ENCODE measurements at regions not wholly inside any gene's neighbourhood (a gene's known extent, or its start where the extent isn't known, plus 50 kb on each side); places are given as distances from the start of the nearest gene placed in this dataset.
"Not testable (repeated sequence)": the region's sequence is repeated elsewhere in the genome, so short reads cannot be mapped to it uniquely, and the experiment has no call there.

DNA sequence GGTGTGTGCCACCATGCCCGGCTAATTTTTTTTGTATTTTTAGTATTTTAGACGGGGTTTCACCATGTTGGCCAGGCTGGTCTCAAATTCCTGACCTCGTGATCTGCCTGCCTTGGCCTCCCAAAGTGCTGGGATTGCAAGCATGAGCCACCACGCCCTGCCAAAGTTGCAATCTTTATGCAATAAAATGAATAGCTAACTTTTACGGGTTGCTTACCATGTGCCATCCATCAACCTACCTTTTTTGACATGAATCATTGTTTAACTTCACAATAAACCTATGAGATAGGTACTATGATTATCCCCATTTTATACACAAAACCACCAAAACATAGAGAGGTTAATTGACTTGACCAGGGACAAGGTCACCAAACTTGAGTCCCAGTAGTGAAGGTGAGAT lies 118.8 kb upstream of the HAND1 start:
- not testable (repeated sequence) for DNase-seq; H3K4me3 ChIP-seq (ENCODE audit: low read length); H3K27me3 ChIP-seq (ENCODE audit: control insufficient read depth, insufficient read depth, low read length); H3K27ac ChIP-seq (ENCODE audit: low read length); H3K4me1 ChIP-seq (ENCODE audit: control insufficient read depth, insufficient read depth, low read length); H3K9me3 ChIP-seq (replicated peaks; ENCODE audit: control insufficient read depth, low read depth, low read length); H3K36me3 ChIP-seq (ENCODE audit: control insufficient read depth, insufficient read depth, low read length)
- 68% methylated on average over 2 of the region's 5 CpGs for WGBS (ENCODE audit: insufficient coverage)

DNA sequence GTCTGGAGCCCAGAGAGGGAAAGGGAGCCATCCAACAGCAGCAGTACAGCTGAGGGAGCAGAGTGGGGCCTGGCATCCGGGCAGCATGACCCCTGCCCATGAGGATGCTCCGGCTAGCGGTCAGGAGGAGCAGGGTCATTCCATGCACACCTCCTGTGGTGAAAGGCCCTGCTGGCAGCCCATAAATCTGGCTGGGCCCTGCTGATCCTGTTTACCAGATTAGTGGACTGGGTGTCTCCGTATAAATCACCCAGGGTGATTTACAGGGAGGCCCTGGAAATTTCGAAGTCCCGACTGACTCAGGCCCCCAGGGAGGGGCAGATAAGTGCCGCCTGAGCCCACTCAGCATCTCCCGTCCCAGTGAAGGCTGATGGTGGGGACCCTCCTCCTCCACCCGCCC lies 117.6 kb upstream of the HAND1 start:
- 0% methylated on average over 2 of the region's 9 CpGs for WGBS (ENCODE audit: insufficient coverage)
- Histone ChIP-seq H3K27me3 (ENCODE audit: control insufficient read depth, insufficient read depth, low read length) (peaks cover 5% of the 10 kb centered on the region), H3K4me1 (ENCODE audit: control insufficient read depth, insufficient read depth, low read length) (no peaks in the 10 kb centered on the region), H3K9me3 (replicated peaks; ENCODE audit: control insufficient read depth, low read depth, low read length) (no peaks in the 10 kb centered on the region), H3K27ac (ENCODE audit: low read length) (no peak overlapping the region), H3K36me3 (ENCODE audit: control insufficient read depth, insufficient read depth, low read length) (no peaks in the 10 kb centered on the region), H3K4me3 (ENCODE audit: low read length) (no peak overlapping the region)
- DNase-seq: no peak

DNA sequence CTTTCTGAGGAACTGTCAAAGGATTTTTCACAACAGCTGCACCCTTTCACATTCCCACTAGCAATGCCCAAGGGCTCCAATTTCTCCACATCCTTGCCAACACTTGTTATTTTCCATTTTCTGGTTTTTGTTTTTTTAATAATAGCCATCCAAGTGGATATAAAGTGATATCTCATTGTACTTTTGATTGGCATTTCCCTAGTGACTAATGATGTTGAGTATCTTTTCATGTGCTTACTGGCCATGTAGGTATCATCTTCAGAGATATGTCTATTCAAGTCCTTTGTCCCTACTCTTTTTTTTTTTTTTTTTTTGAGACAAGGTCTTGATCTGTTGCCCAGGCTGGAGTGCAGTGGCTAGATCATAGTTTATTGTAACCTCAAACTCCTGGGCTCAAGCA lies 115.8 kb upstream of the HAND1 start:
- DNase-seq: no peak
- H3K9me3 ChIP-seq (replicated peaks; ENCODE audit: control insufficient read depth, low read depth, low read length): no peaks in the 10 kb centered on the region
- H3K36me3 ChIP-seq (ENCODE audit: control insufficient read depth, insufficient read depth, low read length): no peaks in the 10 kb centered on the region
- peaks cover 2% of the 10 kb centered on the region for H3K27me3 ChIP-seq (ENCODE audit: control insufficient read depth, insufficient read depth, low read length)
- no peaks in the 10 kb centered on the region for H3K4me1 ChIP-seq (ENCODE audit: control insufficient read depth, insufficient read depth, low read length)
- no peak overlapping the region for H3K4me3 ChIP-seq (ENCODE audit: low read length)
- H3K27ac ChIP-seq (ENCODE audit: low read length): no peak overlapping the region

DNA sequence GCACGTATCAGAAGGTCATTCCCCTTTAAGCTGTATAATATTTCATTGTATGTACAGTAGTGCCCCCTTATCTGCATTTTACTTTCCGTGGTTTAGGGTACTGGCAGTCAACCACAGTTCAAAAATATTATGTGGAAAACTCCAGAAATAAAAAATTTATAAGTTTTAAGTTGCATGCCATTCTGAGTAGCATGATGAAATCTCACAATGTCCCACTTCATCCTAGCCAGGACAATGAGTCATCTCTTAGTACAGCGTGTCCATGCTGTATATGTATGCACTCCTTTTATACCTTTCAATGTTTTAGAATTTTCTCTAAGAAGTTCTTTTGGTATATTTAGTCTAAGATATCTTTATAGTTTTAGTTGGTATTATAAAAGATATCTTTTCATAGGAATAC lies 115.0 kb upstream of the HAND1 start:
- Histone ChIP-seq H3K36me3 (ENCODE audit: control insufficient read depth, insufficient read depth, low read length) (no peaks in the 10 kb centered on the region), H3K9me3 (replicated peaks; ENCODE audit: control insufficient read depth, low read depth, low read length) (no peaks in the 10 kb centered on the region), H3K27me3 (ENCODE audit: control insufficient read depth, insufficient read depth, low read length) (peaks cover 2% of the 10 kb centered on the region), H3K27ac (ENCODE audit: low read length) (no peak overlapping the region), H3K4me3 (ENCODE audit: low read length) (no peak overlapping the region), H3K4me1 (ENCODE audit: control insufficient read depth, insufficient read depth, low read length) (no peaks in the 10 kb centered on the region)
- WGBS (ENCODE audit: insufficient coverage): no CpG with 5 or more reads among the region's 3 CpGs
- no peak for DNase-seq

DNA sequence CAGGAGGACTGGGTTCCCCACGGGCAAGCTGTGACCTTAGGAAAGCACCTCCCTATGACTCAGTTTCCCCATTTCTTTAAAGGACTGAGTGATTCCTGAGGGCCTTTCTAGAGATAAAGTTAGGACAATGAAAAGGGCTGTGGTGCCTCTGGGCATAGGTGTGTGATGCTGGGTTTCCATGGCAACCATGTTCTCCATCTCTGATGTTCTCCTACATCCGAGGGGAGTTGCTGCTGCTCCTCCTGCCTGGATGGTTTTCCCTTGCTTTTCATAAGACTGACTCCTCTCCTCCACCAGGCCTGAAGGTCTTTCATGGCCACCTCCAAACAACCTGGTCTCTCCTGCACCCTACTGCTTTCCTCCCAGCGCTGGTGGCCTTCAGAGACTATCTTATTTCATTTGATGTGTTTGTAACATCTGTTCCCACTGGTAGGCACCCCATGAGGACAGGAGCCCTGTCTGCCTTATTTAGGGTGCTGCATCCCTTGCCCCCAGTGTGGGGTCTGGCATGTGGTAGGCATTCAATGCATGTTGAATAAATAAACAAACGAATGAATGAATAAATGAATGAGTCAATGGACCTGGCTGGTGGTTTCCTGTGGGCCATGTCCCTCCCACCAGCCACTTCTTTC lies 112.2 kb upstream of the HAND1 start:
- Histone ChIP-seq H3K4me1 (ENCODE audit: control insufficient read depth, insufficient read depth, low read length) (no peaks in the 10 kb centered on the region), H3K36me3 (ENCODE audit: control insufficient read depth, insufficient read depth, low read length) (no peaks in the 10 kb centered on the region), H3K27ac (ENCODE audit: low read length) (no peak overlapping the region), H3K4me3 (ENCODE audit: low read length) (no peak overlapping the region), H3K9me3 (replicated peaks; ENCODE audit: control insufficient read depth, low read depth, low read length) (no peaks in the 10 kb centered on the region), H3K27me3 (ENCODE audit: control insufficient read depth, insufficient read depth, low read length) (peaks cover 4% of the 10 kb centered on the region)
- WGBS (ENCODE audit: insufficient coverage): no CpG with 5 or more reads among the region's 4 CpGs
- DNase-seq: no peak

DNA sequence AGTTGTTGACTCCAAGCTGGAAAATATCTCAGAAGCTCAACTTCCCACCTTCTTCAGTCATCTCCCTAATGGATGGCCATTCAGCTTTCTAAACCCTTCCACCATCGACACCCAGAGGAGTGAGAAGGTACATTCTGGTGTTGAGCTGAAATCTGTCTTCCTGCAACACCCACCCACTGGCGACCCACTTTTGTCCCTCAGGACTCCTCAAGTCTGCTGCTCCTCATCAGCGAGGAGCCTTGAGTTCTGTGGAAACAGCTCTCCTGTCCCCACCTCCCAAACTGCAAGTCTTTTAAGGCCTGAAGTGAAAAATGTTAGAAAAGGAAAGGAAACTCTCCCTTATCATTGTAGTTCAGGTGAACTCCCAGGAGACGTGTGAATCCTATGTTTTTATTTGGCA lies 111.5 kb upstream of the HAND1 start:
- Histone ChIP-seq H3K27ac (ENCODE audit: low read length) (no peak overlapping the region), H3K9me3 (replicated peaks; ENCODE audit: control insufficient read depth, low read depth, low read length) (no peaks in the 10 kb centered on the region), H3K27me3 (ENCODE audit: control insufficient read depth, insufficient read depth, low read length) (peaks cover 4% of the 10 kb centered on the region), H3K4me3 (ENCODE audit: low read length) (no peak overlapping the region), H3K36me3 (ENCODE audit: control insufficient read depth, insufficient read depth, low read length) (no peaks in the 10 kb centered on the region), H3K4me1 (ENCODE audit: control insufficient read depth, insufficient read depth, low read length) (no peaks in the 10 kb centered on the region)
- DNase-seq: no peak
- no CpG with 5 or more reads among the region's 4 CpGs for WGBS (ENCODE audit: insufficient coverage)

DNA sequence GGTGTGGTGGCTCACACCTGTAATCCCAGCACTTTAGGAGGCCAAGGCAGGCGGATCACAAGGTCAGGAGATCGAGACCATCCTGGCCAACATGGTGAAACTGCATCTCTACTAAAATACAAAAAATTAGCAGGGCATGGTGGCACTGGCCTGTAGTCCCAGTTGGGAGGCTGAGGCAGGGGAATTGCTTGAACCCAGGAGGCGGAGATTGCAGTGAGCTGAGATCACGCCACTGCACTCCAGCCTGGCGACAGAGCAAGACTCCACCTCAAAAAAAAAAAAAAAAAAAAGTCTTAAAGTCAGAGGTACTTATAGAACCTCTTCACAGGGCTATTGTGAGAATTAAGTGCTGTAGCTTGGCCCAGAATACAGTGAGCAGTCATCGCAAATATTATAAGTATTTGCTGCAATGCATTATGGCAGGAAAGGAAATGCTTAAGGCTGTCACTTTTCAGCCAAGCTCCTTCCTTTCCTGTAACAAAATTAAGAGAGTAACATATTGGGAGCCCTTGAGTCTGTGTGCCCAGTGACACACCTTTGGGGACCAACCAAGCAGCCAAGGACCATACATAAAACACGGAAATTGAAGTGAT lies 110.9 kb upstream of the HAND1 start:
- not testable (repeated sequence) for H3K9me3 ChIP-seq (replicated peaks; ENCODE audit: control insufficient read depth, low read depth, low read length); H3K27me3 ChIP-seq (ENCODE audit: control insufficient read depth, insufficient read depth, low read length); H3K4me3 ChIP-seq (ENCODE audit: low read length); DNase-seq; H3K4me1 ChIP-seq (ENCODE audit: control insufficient read depth, insufficient read depth, low read length); H3K27ac ChIP-seq (ENCODE audit: low read length); H3K36me3 ChIP-seq (ENCODE audit: control insufficient read depth, insufficient read depth, low read length)
- WGBS (ENCODE audit: insufficient coverage): no CpG with 5 or more reads among the region's 7 CpGs

DNA sequence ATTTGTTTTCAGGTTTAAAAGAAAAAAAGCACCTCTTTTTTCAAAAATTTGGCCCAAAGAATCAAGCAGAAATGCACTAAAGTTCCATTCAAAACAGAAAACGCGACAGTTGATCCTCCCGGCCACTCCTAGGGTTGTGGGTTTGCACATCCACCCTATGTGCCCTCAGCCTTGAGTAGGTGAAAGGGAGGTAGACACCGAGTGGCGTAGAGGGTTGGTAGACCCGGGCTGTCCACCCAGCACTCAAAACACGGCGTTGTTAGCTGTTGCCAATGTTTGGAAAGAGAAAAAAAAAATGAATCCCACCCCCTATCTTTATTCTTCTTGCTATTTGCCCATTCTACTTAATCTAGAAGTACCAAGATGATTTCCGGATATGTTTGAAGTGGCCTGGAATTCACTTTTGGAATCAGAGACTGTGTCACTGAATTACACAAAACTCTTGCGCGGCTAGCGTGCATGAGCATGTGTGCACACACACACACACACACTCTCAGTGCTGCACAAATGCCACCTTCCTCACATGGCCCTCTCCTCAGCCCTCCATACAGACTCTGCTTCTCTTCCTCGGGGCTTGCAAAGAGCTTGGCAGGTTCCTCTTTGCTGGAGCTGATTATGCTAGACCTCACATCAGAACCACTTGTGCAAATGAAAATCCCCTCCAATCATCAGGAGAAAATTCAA lies 110.2 kb upstream of the HAND1 start:
- H3K36me3 ChIP-seq (ENCODE audit: control insufficient read depth, insufficient read depth, low read length): no peaks in the 10 kb centered on the region
- WGBS (ENCODE audit: insufficient coverage): 91% methylated on average over 5 of the region's 13 CpGs

DNA sequence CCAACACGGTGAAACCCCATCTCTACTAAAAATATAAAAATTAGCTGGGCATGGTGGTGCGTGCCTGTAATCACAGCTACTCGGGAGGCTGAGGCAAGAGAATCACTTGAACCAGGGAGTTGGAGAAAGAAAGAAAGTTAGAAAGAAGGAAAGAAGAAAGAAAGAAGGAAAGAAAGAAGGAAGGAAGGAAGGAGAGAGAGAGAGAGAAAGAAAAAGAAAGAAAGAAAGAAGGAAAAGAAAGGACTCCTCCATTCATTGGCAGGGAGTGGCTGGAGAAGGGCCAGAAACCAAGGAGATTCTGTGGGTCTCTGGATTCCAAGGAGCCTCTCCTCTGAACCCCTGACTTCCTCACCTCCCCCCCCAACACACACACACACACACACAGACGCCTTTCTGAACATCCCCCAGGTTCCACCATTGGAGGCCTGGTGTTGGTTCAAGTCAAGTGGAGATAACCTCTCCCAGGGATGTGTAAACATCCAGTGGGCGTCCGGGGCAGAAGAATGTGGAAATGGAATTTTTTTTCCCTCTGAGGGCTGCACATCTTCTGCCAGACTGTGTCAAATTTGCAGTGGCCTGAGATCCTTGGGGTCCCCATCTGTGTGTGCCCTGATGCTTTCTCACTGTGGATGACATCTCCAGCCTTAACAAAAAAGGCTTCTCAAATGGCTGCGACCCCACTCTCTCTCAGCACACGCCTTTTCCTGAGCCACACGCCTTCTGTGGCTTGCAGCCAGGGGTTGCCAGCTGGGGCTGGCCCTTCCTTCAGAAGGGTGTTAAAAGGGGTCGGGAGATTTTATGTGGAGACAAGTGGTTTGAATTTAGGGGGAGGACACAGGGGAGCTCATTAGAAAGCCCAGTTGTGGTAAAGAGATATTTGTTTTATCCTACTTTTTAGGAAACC lies 109.3 kb upstream of the HAND1 start:
- no peaks in the 10 kb centered on the region for H3K4me1 ChIP-seq (ENCODE audit: control insufficient read depth, insufficient read depth, low read length)
- H3K36me3 ChIP-seq (ENCODE audit: control insufficient read depth, insufficient read depth, low read length): no peaks in the 10 kb centered on the region
- H3K4me3 ChIP-seq (ENCODE audit: low read length): no peak overlapping the region
- H3K27ac ChIP-seq (ENCODE audit: low read length): no peak overlapping the region
- WGBS (ENCODE audit: insufficient coverage): 61% methylated on average over 4 of the region's 10 CpGs
- H3K9me3 ChIP-seq (replicated peaks; ENCODE audit: control insufficient read depth, low read depth, low read length): no peaks in the 10 kb centered on the region
- no peak for DNase-seq
- peaks cover 6% of the 10 kb centered on the region for H3K27me3 ChIP-seq (ENCODE audit: control insufficient read depth, insufficient read depth, low read length)

More for the DNA sequence above, 110.2 kb upstream of the HAND1 start:
- Histone ChIP-seq H3K27ac (ENCODE audit: low read length) (no peak overlapping the region), H3K27me3 (ENCODE audit: control insufficient read depth, insufficient read depth, low read length) (peaks cover 6% of the 10 kb centered on the region), H3K9me3 (replicated peaks; ENCODE audit: control insufficient read depth, low read depth, low read length) (no peaks in the 10 kb centered on the region), H3K4me1 (ENCODE audit: control insufficient read depth, insufficient read depth, low read length) (no peaks in the 10 kb centered on the region), H3K4me3 (ENCODE audit: low read length) (no peak overlapping the region)
- no peak for DNase-seq

DNA sequence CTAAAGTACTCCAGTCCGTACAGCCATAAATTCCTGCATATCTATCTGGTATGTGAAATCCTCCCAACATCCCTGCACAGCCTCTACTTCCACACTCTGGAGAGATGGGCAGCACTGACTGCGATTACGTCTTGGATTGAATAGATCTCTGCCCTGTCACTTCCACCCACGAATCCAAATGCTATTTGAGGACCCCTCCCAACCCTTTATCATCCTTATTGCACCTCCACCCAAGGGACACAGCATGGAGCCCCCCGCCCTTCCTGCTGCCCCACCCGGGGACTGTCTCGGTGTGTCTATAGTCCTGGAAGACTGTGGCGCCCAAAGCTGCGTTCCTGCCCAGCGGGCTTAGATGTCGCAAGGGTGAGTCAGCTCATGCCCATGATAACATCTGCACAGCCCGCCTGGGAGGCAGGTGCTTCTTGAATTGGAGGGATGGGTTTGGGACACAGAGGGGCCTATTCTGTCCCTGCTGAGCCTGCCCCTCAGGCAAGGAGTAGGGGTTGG lies 105.7 kb upstream of the HAND1 start:
- DNase-seq: no peak
- Histone ChIP-seq H3K36me3 (ENCODE audit: control insufficient read depth, insufficient read depth, low read length) (no peaks in the 10 kb centered on the region), H3K27ac (ENCODE audit: low read length) (no peak overlapping the region), H3K4me1 (ENCODE audit: control insufficient read depth, insufficient read depth, low read length) (no peaks in the 10 kb centered on the region), H3K9me3 (replicated peaks; ENCODE audit: control insufficient read depth, low read depth, low read length) (no peaks in the 10 kb centered on the region), H3K27me3 (ENCODE audit: control insufficient read depth, insufficient read depth, low read length) (peaks cover 6% of the 10 kb centered on the region), H3K4me3 (ENCODE audit: low read length) (no peak overlapping the region)
- WGBS (ENCODE audit: insufficient coverage): 73% methylated on average over 8 of the region's 12 CpGs

Measured in muscle of leg (tissue), 3 donors.